ENCODE measurements at regions not wholly inside any gene's neighbourhood (a gene's known extent, or its start where the extent isn't known, plus 50 kb on each side); places are given as distances from the start of the nearest gene placed in this dataset.
A peak's percentile ranks its signal among the peaks of the same experiment; 100 is the strongest.

- no peak for DNase-seq
Observed at GRCh38 chr1:88104886-88105285, 579.2 kb upstream of the PKN2 start.

- no peak for DNase-seq
Observed at GRCh38 chr1:88111816-88112215, 572.3 kb upstream of the PKN2 start.

- DNase-seq = no peak
Observed at GRCh38 chr1:88117597-88117996, 566.5 kb upstream of the PKN2 start.

GRCh38 chr1:88118176-88118845 is 565.8 kb upstream of the PKN2 start:
- DNase-seq = no peak

GRCh38 chr1:88124614-88125013 is 559.5 kb upstream of the PKN2 start:
- DNase-seq = no peak

GRCh38 chr1:88126467-88126866 is 557.6 kb upstream of the PKN2 start:
- no peak for DNase-seq

- no peak for DNase-seq
Observed at GRCh38 chr1:88133991-88134390, 550.1 kb upstream of the PKN2 start.

- DNase-seq = no peak
Observed at GRCh38 chr1:88134983-88135921, 548.8 kb upstream of the PKN2 start.

GRCh38 chr1:88139633-88140032 is 544.4 kb upstream of the PKN2 start:
- no peak for DNase-seq

- no peak for DNase-seq
Observed at GRCh38 chr1:88140325-88140724, 543.7 kb upstream of the PKN2 start.

- DNase-seq = no peak
Observed at GRCh38 chr1:88141499-88142074, 542.5 kb upstream of the PKN2 start.

- DNase-seq = no peak
Observed at GRCh38 chr1:88145752-88146151, 538.3 kb upstream of the PKN2 start.

GRCh38 chr1:88149686-88150085 is 534.4 kb upstream of the PKN2 start:
- no peak for DNase-seq

GRCh38 chr1:88150330-88150729 is 533.7 kb upstream of the PKN2 start:
- no peak for DNase-seq

- DNase-seq = no peak
Observed at GRCh38 chr1:88163187-88163586, 520.9 kb upstream of the PKN2 start.

- no peak for DNase-seq
Observed at GRCh38 chr1:88168126-88168525, 515.9 kb upstream of the PKN2 start.

GRCh38 chr1:88169139-88169538 is 514.9 kb upstream of the PKN2 start:
- DNase-seq = no peak

GRCh38 chr1:88169939-88170338 is 514.1 kb upstream of the PKN2 start:
- DNase-seq = no peak

GRCh38 chr1:88175120-88175630 is 508.9 kb upstream of the PKN2 start:
- no peak for DNase-seq

- no peak for DNase-seq
Observed at GRCh38 chr1:88175631-88176226, 508.3 kb upstream of the PKN2 start.

GRCh38 chr1:88179943-88180342 is 504.1 kb upstream of the PKN2 start:
- DNase-seq = no peak

GRCh38 chr1:88180449-88181108 is 503.5 kb upstream of the PKN2 start:
- DNase-seq = peak; percentile 37

GRCh38 chr1:88186911-88187310 is 497.2 kb upstream of the PKN2 start:
- no peak for DNase-seq
